GM23338 (cell line): ENCODE measurements at regions not wholly inside any gene's neighbourhood (a gene's known extent, or its start where the extent isn't known, plus 50 kb on each side); places are given as distances from the start of the nearest gene placed in this dataset.

Source experiments
- ATAC-seq: fragments of 200-7000 bp; cut with Tn5 transposase; 3 replicates; pipeline ENCODE4 v1.9.1; 2020
- DNase-seq: peaks from one replicate; pipeline ENCODE4 v3.0.0-alpha.2; 2015; ENCODE audit warnings: low spot score
- H2AFZ ChIP-seq: fragments of 200-600 bp; sonication (generic); 2 replicates; pipeline ENCODE4 v1.8.0; 2016; ENCODE audit warnings: antibody characterized with exemption, mild to moderate bottlenecking, moderate library complexity
- H3F3A ChIP-seq: fragments of 200-600 bp; sonication (generic); replicated peaks from 2 replicates; pipeline ENCODE4 v1.8.0; 2017; ENCODE audit warnings: antibody characterized with exemption, mixed run types, low read depth
- H3K27ac ChIP-seq: fragments of 200-600 bp; sonication (generic); 2 replicates; pipeline ENCODE4 v1.6.1; 2016; ENCODE audit warnings: low read depth
- H3K27me3 ChIP-seq: fragments of 200-600 bp; sonication (generic); 2 replicates; pipeline ENCODE4 v1.8.0; 2016; ENCODE audit warnings: mild to moderate bottlenecking, mixed run types, moderate library complexity; ENCODE audit not compliant: insufficient read depth
- H3K36me3 ChIP-seq: fragments of 200-600 bp; sonication (generic); 2 replicates; pipeline ENCODE4 v1.8.0; 2016; ENCODE audit warnings: mild to moderate bottlenecking; ENCODE audit not compliant: insufficient read depth
- H3K4me1 ChIP-seq: fragments of 200-600 bp; sonication (generic); 2 replicates; pipeline ENCODE4 v1.8.0; 2016; ENCODE audit warnings: mild to moderate bottlenecking, moderate library complexity; ENCODE audit not compliant: insufficient read depth
- H3K4me2 ChIP-seq: fragments of 200-600 bp; sonication (generic); 2 replicates; pipeline ENCODE4 v1.7.1; 2017; ENCODE audit warnings: mixed run types
- H3K4me3 ChIP-seq: fragments of 200-600 bp; sonication (generic); 2 replicates; pipeline ENCODE4 v1.6.1; 2016; ENCODE audit warnings: mixed run types
- H3K79me2 ChIP-seq: fragments of 200-600 bp; sonication (generic); replicated peaks from 2 replicates; pipeline ENCODE4 v1.8.0; 2017; ENCODE audit warnings: mild to moderate bottlenecking; ENCODE audit not compliant: insufficient read depth
- H3K9me2 ChIP-seq: fragments of 200-600 bp; sonication (generic); 2 replicates; pipeline ENCODE4 v1.8.0; 2017; ENCODE audit not compliant: insufficient read depth
- H4K20me1 ChIP-seq: fragments of 200-600 bp; sonication (generic); replicated peaks from 2 replicates; pipeline ENCODE4 v1.8.0; 2017; ENCODE audit warnings: mild to moderate bottlenecking; ENCODE audit not compliant: insufficient read depth
- H3K27ac Mint-ChIP-seq: 2 replicates; pipeline ENCODE4 v1.8.0; 2020; ENCODE audit warnings: inconsistent platforms, mild to moderate bottlenecking, moderate library complexity, mixed read lengths
- H3K27me3 Mint-ChIP-seq: 3 replicates; pipeline ENCODE4 v1.8.0; 2022; ENCODE audit warnings: low read depth, mild to moderate bottlenecking, moderate library complexity, mixed read lengths, inconsistent platforms; ENCODE audit not compliant: insufficient read depth, poor library complexity
- H3K36me3 Mint-ChIP-seq: 3 replicates; pipeline ENCODE4 v1.8.0; 2021; ENCODE audit warnings: low read depth, mild to moderate bottlenecking, inconsistent platforms, moderate library complexity, mixed read lengths
- H3K4me1 Mint-ChIP-seq: 3 replicates; pipeline ENCODE4 v1.8.0; 2020; ENCODE audit warnings: mild to moderate bottlenecking, inconsistent platforms, mixed read lengths
- H3K4me3 Mint-ChIP-seq: 3 replicates; pipeline ENCODE4 v1.8.0; 2021; ENCODE audit warnings: moderate library complexity, mild to moderate bottlenecking, inconsistent platforms, mixed read lengths
- H3K9me3 Mint-ChIP-seq: 3 replicates; pipeline ENCODE4 v1.8.0; 2020; ENCODE audit warnings: moderate library complexity, mild to moderate bottlenecking, inconsistent platforms, mixed read lengths
- CREB1 ChIP-seq: fragments of 250-450 bp; sonication (Bioruptor Pico); IDR thresholded peaks from 2 replicates; pipeline ENCODE4 v1.5.0; 2020; ENCODE audit warnings: low read depth, mild to moderate bottlenecking, moderate library complexity
- CTCF ChIP-seq, 2 experiments: fragments of 200-600 bp in 1 of 2; sonication (generic) in 1 of 2; conservative IDR thresholded peaks; 2 replicates each; pipeline versions ENCODE4 v1.5.1 to v1.6.1; 2016 to 2017; ENCODE audit warnings: antibody characterized with exemption in 2 of 2, low read depth in 2 of 2, mild to moderate bottlenecking in 2 of 2, moderate library complexity in 1 of 2
- ETS1 ChIP-seq: IDR thresholded peaks from 2 replicates; pipeline ENCODE4 v1.6.1; 2016; ENCODE audit warnings: antibody characterized with exemption
- EZH2 ChIP-seq: fragments of 200-600 bp; sonication (generic); IDR thresholded peaks from one replicate; pipeline ENCODE4 v1.8.0; 2017; ENCODE audit warnings: antibody characterized with exemption, mild to moderate bottlenecking, low read depth; ENCODE audit not compliant: unreplicated experiment
- EZH2phosphoT487 ChIP-seq: fragments of 200-600 bp; sonication (generic); IDR thresholded peaks from one replicate; pipeline ENCODE4 v1.8.1; 2018; ENCODE audit warnings: antibody characterized with exemption; ENCODE audit not compliant: unreplicated experiment
- JUNB ChIP-seq: IDR thresholded peaks from one replicate; pipeline ENCODE4 v1.6.1; 2016; ENCODE audit warnings: antibody characterized with exemption; ENCODE audit not compliant: unreplicated experiment
- NANOG ChIP-seq: IDR thresholded peaks from 2 replicates; pipeline ENCODE4 v1.6.1; 2016; ENCODE audit warnings: antibody characterized with exemption, borderline replicate concordance
- POLR2AphosphoS5 ChIP-seq: IDR thresholded peaks from 2 replicates; pipeline ENCODE4 v1.6.1; 2016; ENCODE audit warnings: antibody characterized with exemption, low read depth
- REST ChIP-seq: IDR thresholded peaks from one replicate; pipeline ENCODE4 v1.6.1; 2018; ENCODE audit warnings: antibody characterized with exemption; ENCODE audit not compliant: unreplicated experiment
- STAT1 ChIP-seq: IDR thresholded peaks from one replicate; pipeline ENCODE4 v1.6.1; 2016; ENCODE audit warnings: antibody characterized with exemption; ENCODE audit not compliant: unreplicated experiment
- ZNF114 ChIP-seq: fragments of 250-450 bp; sonication (Bioruptor Pico); IDR thresholded peaks from 2 replicates; pipeline ENCODE4 v1.5.0; 2020; ENCODE audit warnings: mild to moderate bottlenecking, moderate library complexity
- ZNF331 ChIP-seq: fragments of 250-450 bp; sonication (Bioruptor Pico); IDR thresholded peaks from 2 replicates; pipeline ENCODE4 v1.5.0; 2020; ENCODE audit warnings: low read depth, mild to moderate bottlenecking, moderate library complexity
- ZNF462 ChIP-seq: fragments of 250-450 bp; sonication (Bioruptor Pico); IDR thresholded peaks from 2 replicates; pipeline ENCODE4 v1.5.0; 2020; ENCODE audit warnings: mild to moderate bottlenecking, moderate library complexity

GRCh38 chr3:190721330-190721729, 141.2 kb downstream of the GMNC start:
- Histone ChIP-seq H3K27me3 (no peaks in the 10 kb centered on the region), H4K20me1 (no peaks in the 10 kb centered on the region), H3K4me1 (no peaks in the 10 kb centered on the region; the same call in 1 of the 2 replicates), H3K79me2 (no peaks in the 10 kb centered on the region), H3K9me2 (no peaks in the 10 kb centered on the region), H3K4me3 (no peak overlapping the region), H3K27ac (no peak overlapping the region), H3F3A (no peaks in the 10 kb centered on the region), H3K4me2 (no peak overlapping the region), H2AFZ (no peak overlapping the region), H3K36me3 (no peaks in the 10 kb centered on the region)
- ATAC-seq (no peak), DNase-seq (no peak)
- Mint-ChIP-seq H3K9me3 (no peaks in the 10 kb centered on the region), H3K36me3 (no peaks in the 10 kb centered on the region), H3K27ac (no peak overlapping the region), H3K4me3 (no peak overlapping the region), H3K4me1 (peaks cover 9% of the 10 kb centered on the region; the same call in 2 of the 3 replicates), H3K27me3 (no peaks in the 10 kb centered on the region)
- TF ChIP-seq CREB1 (CRISPR knock-in tag) (no peak), EZH2 (no peak), EZH2phosphoT487 (no peak), CTCF (conservative IDR thresholded peaks at IDR 0.05; ENCODE audit: low read depth in 2 of 2) (no peak), STAT1 (no peak), REST (no peak), ZNF331 (CRISPR knock-in tag) (no peak), ETS1 (no peak), ZNF462 (CRISPR knock-in tag) (no peak), ZNF114 (no peak), POLR2AphosphoS5 (no peak), NANOG (no peak), JUNB (no peak)
